ENCODE measurements at regions not wholly inside any gene's neighbourhood (a gene's known extent, or its start where the extent isn't known, plus 50 kb on each side); places are given as distances from the start of the nearest gene placed in this dataset.
"Not testable (repeated sequence)": the region's sequence is repeated elsewhere in the genome, so short reads cannot be mapped to it uniquely, and the experiment has no call there.

GRCh38 chr10:131363416-131363815 lies 51.9 kb upstream of the TCERG1L start:
- TF ChIP-seq POLR2A (IDR thresholded peaks at IDR 0.05; ENCODE audit: low read depth, low read length), result no peak
- DNase-seq (ENCODE audit: insufficient read length, low spot score) (no peak), FAIRE-seq (no peak)

GRCh38 chr10:131371571-131371970 lies 60.0 kb upstream of the TCERG1L start:
- no peak for TF ChIP-seq POLR2A (IDR thresholded peaks at IDR 0.05; ENCODE audit: low read depth, low read length)
- no peak for DNase-seq (ENCODE audit: insufficient read length, low spot score)
- no peak for FAIRE-seq

GRCh38 chr10:131381576-131381975 lies 70.1 kb upstream of the TCERG1L start:
- FAIRE-seq (no peak), DNase-seq (ENCODE audit: insufficient read length, low spot score) (no peak)
- TF ChIP-seq POLR2A (IDR thresholded peaks at IDR 0.05; ENCODE audit: low read depth, low read length), result no peak

- not testable (repeated sequence) for DNase-seq (ENCODE audit: insufficient read length, low spot score); FAIRE-seq
Measured at GRCh38 chr10:131385161-131385872, 73.8 kb upstream of the TCERG1L start.

GRCh38 chr10:131387018-131387529 lies 75.6 kb upstream of the TCERG1L start:
- FAIRE-seq, result no peak
- TF ChIP-seq POLR2A (IDR thresholded peaks at IDR 0.05; ENCODE audit: low read depth, low read length), result no peak
- DNase-seq (ENCODE audit: insufficient read length, low spot score), result no peak

- DNase-seq (ENCODE audit: insufficient read length, low spot score) (no peak), FAIRE-seq (no peak)
- TF ChIP-seq POLR2A (IDR thresholded peaks at IDR 0.05; ENCODE audit: low read depth, low read length), result no peak
Measured at GRCh38 chr10:131391936-131392335, 80.4 kb upstream of the TCERG1L start.

GRCh38 chr10:131396121-131397050 lies 84.9 kb upstream of the TCERG1L start:
- no peak for FAIRE-seq
- no peak for DNase-seq (ENCODE audit: insufficient read length, low spot score)
- TF ChIP-seq POLR2A (IDR thresholded peaks at IDR 0.05; ENCODE audit: low read depth, low read length), result no peak

- FAIRE-seq (no peak), DNase-seq (ENCODE audit: insufficient read length, low spot score) (no peak)
- no peak for TF ChIP-seq POLR2A (IDR thresholded peaks at IDR 0.05; ENCODE audit: low read depth, low read length)
Measured at GRCh38 chr10:131398166-131398565, 86.6 kb upstream of the TCERG1L start.

GRCh38 chr10:131399981-131400380 lies 88.5 kb upstream of the TCERG1L start:
- FAIRE-seq, result no peak
- TF ChIP-seq POLR2A (IDR thresholded peaks at IDR 0.05; ENCODE audit: low read depth, low read length), result no peak

GRCh38 chr10:131400513-131400912 lies 89.0 kb upstream of the TCERG1L start:
- FAIRE-seq (no peak), DNase-seq (ENCODE audit: insufficient read length, low spot score) (no peak)
- TF ChIP-seq POLR2A (IDR thresholded peaks at IDR 0.05; ENCODE audit: low read depth, low read length), result no peak

More at GRCh38 chr10:131399981-131400380, 88.5 kb upstream of the TCERG1L start:
- DNase-seq (ENCODE audit: insufficient read length, low spot score), result no peak

- DNase-seq (ENCODE audit: insufficient read length, low spot score) (no peak), FAIRE-seq (no peak)
- no peak for TF ChIP-seq POLR2A (IDR thresholded peaks at IDR 0.05; ENCODE audit: low read depth, low read length)
Measured at GRCh38 chr10:131402771-131403650, 91.5 kb upstream of the TCERG1L start.

GRCh38 chr10:131403936-131404335 lies 92.4 kb upstream of the TCERG1L start:
- no peak for FAIRE-seq
- TF ChIP-seq POLR2A (IDR thresholded peaks at IDR 0.05; ENCODE audit: low read depth, low read length), result no peak
- DNase-seq (ENCODE audit: insufficient read length, low spot score), result no peak

GRCh38 chr10:131404886-131405285 lies 93.4 kb upstream of the TCERG1L start:
- FAIRE-seq (no peak), DNase-seq (ENCODE audit: insufficient read length, low spot score) (no peak)
- no peak for TF ChIP-seq POLR2A (IDR thresholded peaks at IDR 0.05; ENCODE audit: low read depth, low read length)
